Hematopoietic multipotent progenitor cell treated with erythropoietin and hydrocortisone succinate and interleukin-3 and kit ligand, for 15 days (in vitro differentiated cells): ENCODE measurements at regions not wholly inside any gene's neighbourhood (a gene's known extent, or its start where the extent isn't known, plus 50 kb on each side); places are given as distances from the start of the nearest gene placed in this dataset.
"Not testable (repeated sequence)": the region's sequence is repeated elsewhere in the genome, so short reads cannot be mapped to it uniquely, and the experiment has no call there.

Experiments used
- DNase-seq: peaks from one replicate; pipeline ENCODE4 v3.0.0-alpha.2; 2015; ENCODE audit warnings: low spot score

GRCh38 chr10:64416011-64416410 is 894.8 kb downstream of the REEP3 start:
- no peak for DNase-seq

GRCh38 chr10:64419461-64419860 is 898.3 kb downstream of the REEP3 start:
- DNase-seq = no peak

GRCh38 chr10:64426745-64427144 is 905.5 kb downstream of the REEP3 start:
- DNase-seq = no peak

- DNase-seq = no peak
Observed at GRCh38 chr10:64430690-64431323, 909.6 kb downstream of the REEP3 start.

DNA sequence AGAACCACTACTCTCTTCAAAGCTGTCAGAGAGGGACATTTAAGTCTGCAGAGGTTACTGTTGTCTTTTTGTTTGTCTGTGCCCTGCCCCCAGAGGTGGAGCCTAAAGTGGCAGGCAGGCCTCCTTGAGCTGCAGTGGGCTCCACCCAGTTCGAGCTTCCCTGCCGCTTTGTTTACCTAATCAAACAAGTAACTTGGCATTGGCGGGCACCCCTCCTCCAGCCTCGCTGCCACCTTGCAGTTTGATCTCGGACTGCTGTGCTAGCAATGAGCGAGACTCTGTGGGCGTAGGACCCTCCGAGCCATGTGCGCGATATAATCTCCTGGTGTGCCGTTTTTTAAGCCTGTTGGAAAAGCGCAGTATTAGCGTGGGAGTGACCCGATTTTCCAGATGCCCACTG is 920.7 kb downstream of the REEP3 start:
- not testable (repeated sequence) for DNase-seq

DNA sequence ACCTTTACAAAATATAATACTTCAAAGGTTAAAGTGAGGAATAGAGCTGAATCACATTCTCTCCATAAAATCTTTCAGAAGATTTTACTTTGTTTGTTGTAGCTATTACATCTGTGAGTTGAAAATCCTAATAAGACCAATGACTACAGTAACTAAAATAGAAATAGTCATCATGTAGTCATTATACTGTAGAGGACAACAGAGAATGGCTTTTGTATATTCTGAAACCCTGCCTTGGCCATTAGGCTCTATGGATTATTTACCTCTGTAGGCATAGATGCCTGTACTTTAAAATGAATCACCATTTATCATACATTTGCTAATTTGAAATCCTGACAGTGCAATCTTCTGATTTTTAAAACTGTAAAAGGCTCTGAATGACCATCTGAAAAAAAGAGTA is 923.0 kb downstream of the REEP3 start:
- DNase-seq = no peak

GRCh38 chr10:64444564-64444963 is 923.4 kb downstream of the REEP3 start:
- DNase-seq = no peak

DNA sequence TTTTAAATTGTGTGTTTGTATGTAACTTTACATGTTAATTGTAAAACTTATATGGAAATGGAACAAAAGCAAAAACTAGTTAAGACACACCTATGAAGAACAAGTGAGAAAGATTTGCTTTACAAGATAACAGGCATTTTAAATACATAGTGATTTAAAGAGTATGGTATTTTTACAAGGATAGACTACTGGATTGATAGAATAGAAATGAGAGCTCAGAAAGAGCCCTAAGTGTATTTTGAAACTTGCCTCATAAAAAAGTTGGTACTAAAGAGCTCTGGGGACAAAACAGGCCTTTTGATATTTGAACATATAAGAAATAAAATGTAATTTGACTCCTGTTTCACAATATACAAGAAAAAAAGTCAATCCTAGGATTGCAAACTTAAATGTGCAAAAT is 928.4 kb downstream of the REEP3 start:
- DNase-seq = no peak

DNA sequence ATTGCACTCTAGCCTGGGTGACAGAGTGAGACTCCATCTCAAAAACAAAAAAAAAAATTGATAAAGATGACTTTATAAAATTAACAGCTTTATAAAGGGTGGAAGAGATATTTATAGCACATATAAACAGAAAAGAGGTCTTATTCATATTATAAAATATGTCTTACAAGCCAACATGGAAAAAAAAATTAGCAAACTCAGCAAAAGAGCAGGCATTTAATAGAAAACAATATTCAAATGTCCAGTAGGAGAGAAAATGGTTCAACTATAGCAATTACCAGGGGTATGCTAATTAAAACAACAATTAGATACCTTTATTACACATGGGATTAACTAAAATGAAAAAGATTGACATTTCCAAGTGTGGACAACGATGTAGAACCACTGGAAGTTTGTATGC is 929.1 kb downstream of the REEP3 start:
- no peak for DNase-seq

DNA sequence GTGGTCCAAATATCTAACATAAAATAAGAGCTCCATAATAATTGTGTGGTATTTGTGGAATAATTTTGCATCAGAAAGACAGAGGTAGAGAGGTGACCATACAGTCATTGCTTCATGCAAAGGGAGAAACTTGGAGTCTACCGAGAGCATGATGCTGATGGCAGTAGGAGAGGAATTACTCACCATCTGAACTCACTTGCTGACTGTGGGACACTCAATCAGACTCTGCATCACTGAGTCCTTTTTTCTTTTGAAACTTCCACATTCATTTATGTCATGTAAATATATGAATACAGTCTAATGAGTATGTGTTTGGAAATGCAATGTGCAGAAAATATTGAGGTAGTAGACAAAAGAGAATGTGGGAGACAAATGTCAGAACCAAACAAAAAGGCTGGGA is 933.8 kb downstream of the REEP3 start:
- no peak for DNase-seq

DNA sequence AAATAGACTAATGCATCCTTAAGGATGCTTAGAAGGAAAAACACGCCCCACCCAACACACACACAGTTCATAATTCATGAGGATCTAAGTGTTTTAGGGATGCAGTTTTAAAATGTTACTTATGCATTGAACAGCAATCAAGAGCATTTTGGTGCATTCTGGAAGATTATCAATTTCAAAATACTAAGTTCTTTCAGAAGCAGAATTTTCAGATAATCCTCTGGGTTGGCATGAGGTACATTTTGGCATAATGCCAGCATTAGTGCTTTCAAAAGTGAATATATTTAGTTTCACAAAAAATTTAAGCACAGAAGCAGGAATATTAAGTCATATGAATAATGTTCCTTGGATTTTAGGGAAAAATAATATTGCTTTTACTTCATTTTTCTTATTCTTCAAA is 937.1 kb downstream of the REEP3 start:
- no peak for DNase-seq

DNA sequence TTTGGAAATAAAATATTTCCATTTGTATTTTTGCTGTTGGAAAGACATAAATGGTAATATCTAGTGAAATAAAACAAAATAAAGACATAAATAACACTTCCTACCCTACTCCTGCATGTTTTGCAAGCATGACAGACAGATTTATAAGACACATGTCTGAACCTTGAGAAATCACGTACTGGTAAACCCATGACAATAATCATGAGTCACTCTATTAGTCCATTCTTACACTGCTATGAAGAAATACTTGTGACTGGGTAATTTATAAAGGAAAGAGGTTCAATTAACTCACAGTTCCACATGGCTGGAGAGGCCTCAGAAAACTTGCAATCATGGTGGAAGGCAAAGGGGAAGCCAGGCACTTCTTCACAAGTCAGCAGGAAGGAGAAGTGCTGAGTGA is 942.2 kb downstream of the REEP3 start:
- DNase-seq = no peak

DNA sequence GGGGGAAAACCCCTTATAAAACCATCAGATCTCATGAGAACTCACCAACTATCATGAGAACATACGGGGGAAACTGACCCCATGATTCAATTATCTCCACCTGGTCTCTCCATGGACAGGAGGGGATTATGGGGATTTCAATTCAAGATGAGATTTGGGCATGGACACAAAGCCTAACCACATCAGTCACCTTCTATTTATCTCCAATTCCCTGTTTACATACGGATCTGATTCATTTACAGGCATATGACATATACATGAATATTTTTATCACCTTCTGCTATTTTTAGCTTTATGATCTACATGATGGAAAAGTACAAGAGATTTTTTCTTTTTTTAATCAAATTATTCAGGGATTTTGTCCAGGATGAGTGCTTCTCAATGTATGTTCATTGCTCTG is 944.5 kb downstream of the REEP3 start:
- no peak for DNase-seq

DNA sequence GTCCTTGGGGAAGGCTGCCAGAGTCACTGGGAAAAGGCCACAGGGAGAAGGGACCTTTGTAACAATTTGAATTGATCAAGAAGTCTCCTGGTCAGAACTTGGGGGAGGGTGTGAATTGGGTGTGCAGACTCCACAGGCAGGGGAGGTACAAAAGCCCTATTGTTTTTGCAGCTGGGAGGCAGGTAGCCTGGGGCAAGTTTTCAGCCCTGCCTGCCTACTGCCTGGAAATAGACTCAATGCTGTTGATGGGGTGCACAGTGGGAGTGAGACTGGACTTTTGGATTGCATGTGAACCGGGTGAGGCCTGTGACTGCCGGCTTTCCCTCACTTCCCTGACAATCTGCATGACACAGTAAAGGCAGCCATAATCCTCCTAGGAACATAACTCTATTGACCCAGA is 947.0 kb downstream of the REEP3 start:
- no peak for DNase-seq

GRCh38 chr10:64476506-64476905 is 955.3 kb downstream of the REEP3 start:
- DNase-seq = no peak

GRCh38 chr10:64477791-64478190 is 956.6 kb downstream of the REEP3 start:
- no peak for DNase-seq

DNA sequence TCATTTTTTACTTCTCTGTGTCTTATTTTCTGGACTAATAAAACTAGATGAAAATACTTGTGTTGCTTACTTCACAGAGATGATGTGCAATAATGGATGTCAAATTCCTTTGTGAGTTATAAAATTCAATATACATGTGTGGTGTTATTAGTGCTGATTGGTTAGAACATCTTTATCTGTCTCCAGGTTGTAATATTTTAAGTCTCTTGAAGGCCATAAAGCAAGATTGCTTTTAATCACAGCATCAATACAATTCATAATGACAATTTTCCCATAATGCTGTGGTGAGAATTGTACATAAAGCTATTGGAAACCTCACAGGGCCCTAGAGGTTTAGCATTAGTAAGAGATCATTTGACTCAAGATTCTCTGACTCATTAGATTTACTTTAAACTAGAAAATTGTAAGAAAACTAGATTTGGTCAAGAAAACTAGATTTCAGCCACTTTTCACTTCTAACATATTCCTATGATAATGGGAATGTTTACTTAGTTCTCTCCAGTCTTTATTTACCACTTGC is 963.7 kb downstream of the REEP3 start:
- DNase-seq = no peak

DNA sequence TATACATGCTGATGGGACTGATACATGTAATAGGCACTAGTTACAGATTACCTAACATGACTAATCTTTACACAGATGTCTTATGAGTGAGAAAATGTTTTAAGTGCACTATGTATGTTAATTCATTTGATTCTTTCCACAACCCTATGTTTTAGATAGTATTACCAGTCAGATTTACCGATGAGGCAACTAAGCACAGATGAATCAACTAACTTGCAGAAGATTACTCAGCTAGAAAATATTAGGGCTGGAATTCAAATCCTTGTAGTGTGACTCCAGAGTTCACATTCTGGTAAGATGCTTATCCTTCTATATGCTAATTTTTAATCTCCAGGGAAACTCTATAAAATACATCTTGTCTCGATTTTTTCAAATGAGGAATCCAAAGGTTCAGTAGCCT is 964.9 kb downstream of the REEP3 start:
- DNase-seq = no peak

DNA sequence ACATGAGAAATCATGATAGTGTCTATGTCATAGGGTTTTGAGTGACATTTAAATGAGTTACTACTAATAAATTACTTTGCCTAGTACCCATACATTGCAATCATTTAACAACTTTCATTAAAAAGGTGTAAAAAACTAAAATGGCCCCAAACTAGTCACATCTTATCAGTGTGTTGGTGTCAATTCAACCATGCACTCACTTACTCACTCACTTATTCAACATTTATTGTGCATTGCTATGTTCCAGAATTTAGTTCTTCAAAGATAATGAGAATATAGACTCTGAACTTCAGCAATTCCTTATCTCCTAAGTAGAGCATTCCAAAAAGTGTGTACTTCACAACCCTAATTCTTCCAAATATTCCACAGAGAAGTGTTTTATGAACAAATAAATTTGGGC is 965.7 kb downstream of the REEP3 start:
- no peak for DNase-seq

GRCh38 chr10:64494901-64495300 is 973.7 kb downstream of the REEP3 start:
- DNase-seq = no peak

- DNase-seq = no peak
Observed at GRCh38 chr10:64497306-64497705, 976.1 kb downstream of the REEP3 start.

DNA sequence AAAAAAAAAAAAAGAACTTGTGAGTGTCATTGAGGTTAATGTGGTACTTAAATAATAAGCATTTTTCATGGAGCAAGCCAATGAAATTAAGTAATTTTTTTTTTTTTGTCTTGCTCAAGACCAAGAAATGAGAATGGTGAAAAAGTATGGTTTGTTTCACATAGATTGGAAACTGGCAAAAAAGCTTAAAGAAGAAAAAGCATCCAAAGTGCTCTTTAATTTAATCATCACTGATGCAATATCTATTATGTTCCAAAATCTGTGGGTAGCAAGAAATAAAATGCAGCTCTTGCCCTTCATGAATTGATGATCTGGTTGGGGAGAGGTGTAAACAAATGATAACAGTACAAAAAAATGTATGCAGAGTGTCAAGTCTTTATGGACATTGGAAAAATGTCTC is 980.6 kb downstream of the REEP3 start:
- no peak for DNase-seq

GRCh38 chr10:64502936-64503335 is 981.7 kb downstream of the REEP3 start:
- DNase-seq = no peak

DNA sequence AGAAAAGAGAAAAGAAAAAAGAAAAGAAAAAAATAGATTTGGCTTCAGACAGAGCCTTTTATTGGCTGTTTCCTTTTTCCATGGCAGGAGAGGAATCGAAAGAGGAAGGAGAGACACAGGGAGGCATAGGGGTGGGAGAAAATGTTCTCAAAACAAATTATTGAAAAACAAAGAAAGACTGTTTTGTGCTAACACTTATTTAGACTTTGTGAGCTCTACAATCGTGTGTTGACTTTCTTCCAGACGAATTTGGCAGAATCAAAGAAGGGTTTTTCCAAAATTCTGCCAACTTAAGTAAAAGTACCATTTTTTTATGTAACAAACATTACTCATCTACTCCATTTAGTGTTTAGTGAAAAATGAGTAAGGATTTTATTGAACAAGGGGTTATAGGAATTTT is 982.2 kb downstream of the REEP3 start:
- DNase-seq = no peak

DNA sequence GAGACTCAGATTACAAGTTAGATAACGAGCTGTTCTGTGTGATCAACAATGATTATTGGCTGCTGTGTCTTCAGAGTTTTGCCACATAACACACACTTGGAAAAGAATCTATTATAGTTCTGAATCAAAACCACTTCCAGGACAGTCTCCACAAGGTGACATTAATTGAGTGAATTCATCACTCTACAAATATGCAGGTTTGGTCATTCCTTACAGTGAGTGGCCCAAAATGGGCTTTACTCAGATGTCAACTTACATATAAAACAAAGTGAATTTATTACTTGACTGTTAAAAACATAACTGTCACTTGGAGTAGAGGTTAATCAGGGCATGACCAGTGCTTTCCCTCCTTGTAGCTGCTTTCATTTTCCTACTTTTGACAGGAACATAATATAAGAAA is 984.3 kb downstream of the REEP3 start:
- no peak for DNase-seq
